HG03039 (cell line): ENCODE measurements at regions not wholly inside any gene's neighbourhood (a gene's known extent, or its start where the extent isn't known, plus 50 kb on each side); places are given as distances from the start of the nearest gene placed in this dataset.
A peak's percentile ranks its signal among the peaks of the same experiment; 100 is the strongest.

ENCODE experiments used
- ATAC-seq: cut with Tn5 transposase; IDR thresholded peaks from one replicate; pipeline ENCODE4 v1.9.1; 2021; ENCODE audit warnings: mild to moderate bottlenecking, moderate library complexity; ENCODE audit not compliant: unreplicated experiment

GRCh38 chr5:61735531-61735930 is 403.5 kb downstream of the ZSWIM6 start:
- ATAC-seq = no peak

DNA sequence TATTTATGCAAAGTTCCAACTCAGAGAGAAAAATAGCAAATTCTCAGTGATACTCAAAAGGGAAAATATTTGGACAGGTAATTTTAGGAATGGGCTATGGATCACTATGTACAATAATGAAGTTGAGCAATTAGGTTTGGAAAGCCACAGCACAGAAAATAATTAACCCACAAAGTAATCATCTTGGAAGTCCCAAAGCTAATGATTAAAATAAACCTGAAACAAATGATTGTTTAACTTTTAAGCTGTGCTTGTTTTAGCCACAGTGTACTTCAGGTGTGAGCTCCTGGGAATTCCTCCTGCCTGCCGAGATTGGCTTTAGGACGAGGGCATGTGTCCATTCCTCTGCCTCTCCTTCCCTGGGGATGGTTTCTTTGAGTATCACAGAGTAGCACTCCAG is 403.9 kb downstream of the ZSWIM6 start:
- ATAC-seq = no peak

DNA sequence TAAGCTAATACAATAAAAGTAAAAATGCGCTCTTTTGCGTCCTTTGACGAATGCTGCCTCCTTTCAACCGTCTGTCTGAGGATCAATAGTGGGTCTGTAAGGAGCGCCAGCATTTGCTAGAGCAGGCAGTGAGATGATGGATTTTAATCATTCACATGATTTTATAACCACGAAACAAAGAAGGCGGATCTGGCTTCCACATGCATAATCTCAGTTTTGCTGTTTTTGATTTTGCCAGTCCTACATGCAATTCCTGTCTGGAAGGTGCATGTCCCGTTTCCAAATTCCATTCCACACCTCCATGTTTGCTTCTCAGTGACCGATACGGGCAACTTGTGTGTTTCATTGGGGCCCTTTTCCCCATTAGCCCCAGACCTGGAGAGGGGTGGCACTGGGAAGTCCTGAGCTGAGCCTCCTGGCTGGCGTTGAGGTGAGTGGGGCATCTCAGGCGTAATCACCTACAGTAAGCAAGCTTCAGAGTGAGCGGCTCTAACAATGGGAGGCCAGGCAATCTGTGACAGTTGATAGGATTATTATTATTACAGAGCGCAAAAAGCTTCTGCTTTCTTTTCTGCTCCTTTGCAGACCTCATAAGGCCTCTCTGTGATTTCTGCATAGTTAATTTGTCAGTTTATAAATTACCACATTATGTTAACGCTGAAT is 405.4 kb downstream of the ZSWIM6 start:
- no peak for ATAC-seq

GRCh38 chr5:61737964-61738340 is 405.9 kb downstream of the ZSWIM6 start:
- ATAC-seq = no peak

DNA sequence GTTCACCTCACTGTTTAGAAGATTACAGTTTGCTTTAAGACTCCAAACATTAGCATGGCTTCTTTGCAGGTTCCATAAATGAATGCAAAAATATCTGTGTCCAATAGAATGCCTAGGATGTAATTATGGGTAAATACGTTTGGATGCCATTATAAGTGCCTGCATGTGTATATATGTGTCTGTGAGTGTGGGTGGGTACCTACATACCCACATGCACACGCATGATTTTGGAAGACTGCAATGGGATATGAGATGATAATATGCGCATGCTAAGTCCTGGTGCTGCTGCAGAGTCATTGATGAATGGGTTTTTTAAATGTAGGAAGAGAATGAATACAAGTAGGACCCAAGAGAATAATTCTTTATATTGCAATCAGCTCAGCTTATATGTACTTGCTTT is 406.4 kb downstream of the ZSWIM6 start:
- no peak for ATAC-seq

GRCh38 chr5:61744690-61745619 is 412.9 kb downstream of the ZSWIM6 start:
- ATAC-seq = no peak

GRCh38 chr5:61746831-61747575 is 414.9 kb downstream of the ZSWIM6 start:
- no peak for ATAC-seq

GRCh38 chr5:61748121-61748520 is 416.1 kb downstream of the ZSWIM6 start:
- no peak for ATAC-seq

DNA sequence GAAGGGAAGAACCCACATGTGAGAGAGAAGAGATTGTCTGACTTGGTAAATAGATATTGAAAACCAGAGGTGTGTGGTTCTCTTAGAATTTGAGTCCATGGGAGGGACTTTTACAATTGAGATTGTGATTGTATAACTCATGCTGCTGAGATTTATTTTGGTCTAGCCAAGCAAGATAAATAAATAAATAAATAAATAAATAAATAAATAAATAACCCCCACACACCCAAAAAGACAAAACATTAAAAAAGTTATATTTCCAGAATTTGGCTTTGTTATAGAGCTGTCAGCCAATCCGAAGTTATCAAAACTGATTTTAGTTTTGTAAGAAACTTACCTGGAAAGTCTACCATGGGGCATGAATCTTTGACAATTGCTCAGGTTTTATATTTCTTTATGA is 416.6 kb downstream of the ZSWIM6 start:
- no peak for ATAC-seq

GRCh38 chr5:61752588-61752987 is 420.5 kb downstream of the ZSWIM6 start:
- ATAC-seq = no peak

DNA sequence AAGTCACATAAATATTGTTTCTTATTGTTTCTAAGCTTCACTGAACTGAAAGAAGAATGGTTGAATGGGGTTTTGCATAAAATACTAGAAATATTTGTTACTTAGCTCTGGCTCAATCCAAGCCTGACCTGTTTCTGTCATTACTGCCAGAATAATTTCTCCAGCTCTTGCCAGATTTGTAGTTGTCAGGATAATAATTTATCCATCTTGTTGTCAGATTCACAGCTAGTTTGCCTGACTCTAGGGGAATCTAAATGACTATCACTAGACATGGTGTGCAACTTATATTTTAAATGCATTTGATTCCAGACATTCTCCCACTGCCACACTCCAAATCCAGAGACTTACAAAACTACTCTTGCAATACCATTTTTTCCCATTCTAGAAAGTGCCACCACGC is 422.7 kb downstream of the ZSWIM6 start:
- ATAC-seq = no peak

DNA sequence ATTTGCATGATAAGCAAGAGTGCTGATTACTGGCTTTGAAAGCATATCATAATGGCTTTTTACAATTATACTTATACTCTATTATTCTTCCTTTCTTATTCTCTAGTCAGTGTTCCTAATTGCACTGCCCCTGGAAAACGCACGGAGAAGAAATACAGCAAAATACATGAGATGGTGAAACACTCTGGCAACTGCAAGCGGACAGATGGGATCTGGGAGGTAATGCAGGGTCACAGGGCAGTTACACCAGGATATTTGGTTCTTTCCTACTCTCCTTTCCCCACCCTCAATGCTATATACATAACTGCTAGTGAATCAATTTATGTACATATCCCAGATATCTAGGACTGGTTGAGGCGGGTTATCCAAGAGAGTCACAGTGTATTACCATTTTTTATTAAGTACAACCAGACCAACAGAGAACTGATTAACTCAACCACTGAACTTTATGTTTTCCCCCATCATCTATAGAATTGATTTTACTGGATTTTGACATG is 423.7 kb downstream of the ZSWIM6 start:
- no peak for ATAC-seq

DNA sequence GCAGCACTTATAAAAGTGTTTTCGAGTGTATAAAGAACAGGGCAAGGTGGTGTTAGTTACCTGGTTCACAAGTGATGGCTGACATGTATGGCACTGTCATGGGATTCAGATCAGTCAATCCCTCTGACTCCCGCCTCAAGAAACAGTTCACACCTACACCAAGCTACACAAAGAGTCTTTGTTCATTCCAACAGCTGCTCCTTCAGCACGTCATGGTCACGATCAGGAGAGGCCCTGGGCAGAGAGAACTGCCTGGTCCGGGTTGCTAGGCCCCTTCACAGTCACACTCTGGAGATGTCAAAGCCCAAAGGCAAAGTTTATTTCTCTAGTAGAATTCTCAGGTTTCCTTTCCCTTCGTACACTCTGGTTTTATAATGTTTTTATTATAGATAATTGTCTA is 426.7 kb downstream of the ZSWIM6 start:
- no peak for ATAC-seq

GRCh38 chr5:61765471-61765870 is 433.4 kb downstream of the ZSWIM6 start:
- ATAC-seq = no peak

- no peak for ATAC-seq
Observed at GRCh38 chr5:61766141-61766540, 434.1 kb downstream of the ZSWIM6 start.

DNA sequence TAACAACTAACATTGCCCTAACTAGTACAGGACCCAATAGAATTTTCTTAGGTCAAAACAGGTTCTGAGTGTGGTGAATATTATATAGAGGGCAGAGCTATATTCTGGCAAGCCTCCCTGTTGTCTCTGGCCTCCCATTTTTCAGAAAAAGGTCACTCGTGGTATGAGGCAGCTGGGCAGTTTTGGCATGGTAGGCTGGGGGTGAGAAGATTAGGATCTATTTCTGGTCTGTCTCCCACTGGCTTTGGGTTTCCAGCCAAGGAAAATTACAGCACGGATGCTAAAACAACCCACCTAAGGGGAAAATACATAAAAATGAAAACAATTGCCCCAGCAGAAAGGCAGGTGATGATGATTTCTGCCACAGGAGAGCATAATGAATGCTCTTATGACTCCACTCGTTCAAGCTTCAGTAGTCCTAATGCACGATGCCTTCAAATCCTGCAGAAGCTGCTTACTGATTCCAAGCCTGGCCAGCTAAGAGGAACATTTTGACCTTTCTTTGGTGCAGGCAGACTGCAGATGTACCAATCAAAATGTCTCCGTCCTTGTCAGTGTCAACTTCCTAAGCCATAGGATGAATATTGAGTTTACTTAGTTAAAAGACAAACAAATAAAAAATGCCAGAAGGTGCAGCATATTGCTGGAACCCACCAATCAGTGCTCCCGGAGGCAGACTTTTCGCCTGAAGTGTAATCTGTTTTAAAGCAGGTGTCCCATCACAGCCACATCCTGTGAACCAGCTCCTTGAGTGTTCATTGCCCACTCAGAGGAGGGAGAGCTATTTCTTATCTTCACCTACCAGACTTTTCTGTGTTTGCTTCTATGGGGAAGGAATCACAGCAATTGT is 435.4 kb downstream of the ZSWIM6 start:
- no peak for ATAC-seq

DNA sequence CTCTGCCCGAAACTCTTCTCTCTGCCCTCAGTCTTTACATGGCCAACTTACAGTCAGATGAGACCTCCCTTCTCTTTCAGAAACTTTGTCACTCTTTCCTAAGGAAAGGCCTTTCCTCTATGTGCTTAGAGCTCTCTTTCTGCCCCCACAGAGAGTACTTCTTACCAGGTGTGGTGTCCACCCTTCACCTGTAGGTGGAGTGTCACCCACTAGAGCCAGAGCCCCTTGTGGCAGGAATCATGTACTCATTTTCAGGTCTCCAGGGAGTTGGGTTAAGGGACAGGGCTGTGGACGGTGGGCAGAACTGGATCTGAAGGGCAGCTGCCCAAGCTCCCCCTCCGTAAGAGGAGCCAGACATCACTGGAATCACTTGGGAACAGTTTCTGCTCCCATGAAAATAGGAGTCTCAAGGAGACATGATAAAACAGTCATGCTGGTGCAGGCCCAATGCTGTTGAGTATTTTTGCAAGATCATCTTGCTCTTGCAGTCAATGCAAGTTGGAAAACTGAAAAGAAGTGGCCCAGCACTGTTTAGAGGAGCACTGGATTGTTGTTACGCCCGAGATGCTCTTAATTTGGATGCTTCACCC is 436.7 kb downstream of the ZSWIM6 start:
- peak; percentile 78 for ATAC-seq

- ATAC-seq = no peak
Observed at GRCh38 chr5:61771062-61771461, 439.0 kb downstream of the ZSWIM6 start.

GRCh38 chr5:61771808-61772207 is 439.8 kb downstream of the ZSWIM6 start:
- ATAC-seq = no peak

- no peak for ATAC-seq
Observed at GRCh38 chr5:61775901-61776300, 443.8 kb downstream of the ZSWIM6 start.
